ENCODE measurements at regions not wholly inside any gene's neighbourhood (a gene's known extent, or its start where the extent isn't known, plus 50 kb on each side); places are given as distances from the start of the nearest gene placed in this dataset.

- Histone ChIP-seq H2BK5ac (ENCODE audit: low read depth, low read length) (no peak overlapping the region), H4K20me1 (replicated peaks in 1 of 2; ENCODE audit: control insufficient read depth in 1 of 2, insufficient read depth in 2 of 2, low read length in 2 of 2) (no peaks in the 10 kb centered on the region), H3K4ac (replicated peaks; ENCODE audit: insufficient read length, low read depth, low read length) (no peak overlapping the region), H3K23me2 (ENCODE audit: low read depth, low read length) (no peaks in the 10 kb centered on the region), H4K91ac (replicated peaks; ENCODE audit: insufficient read length, low read length) (no peak overlapping the region), H3K36me3 (ENCODE audit: control insufficient read depth in 2 of 4, insufficient read depth in 4 of 4, low read length in 3 of 4) (no peaks in the 10 kb centered on the region), H3K27me3 (replicated peaks in 1 of 4; ENCODE audit: control insufficient read depth in 3 of 4, extremely low read depth in 1 of 4, insufficient read depth in 3 of 4, low read length in 3 of 4) (no peaks in the 10 kb centered on the region), H3K79me2 (ENCODE audit: control insufficient read depth in 1 of 2, insufficient read depth in 2 of 2, low read length in 2 of 2) (no peaks in the 10 kb centered on the region), H2AK5ac (ENCODE audit: low read depth, low read length) (no peak overlapping the region), H3K4me1 (replicated peaks in 1 of 4; ENCODE audit: control insufficient read depth in 3 of 4, insufficient read depth in 4 of 4, low read length in 3 of 4) (no peaks in the 10 kb centered on the region; a peak in 1 of 7 replicates), H3K23ac (ENCODE audit: insufficient read length) (no peak overlapping the region), H2AFZ (ENCODE audit: low read length) (0 out of 2 replicates have a peak overlapping the region, but pooled peaks have one; percentile 27), H3K4me3 (ENCODE audit: extremely low read depth in 1 of 4, insufficient read depth in 2 of 4, low read depth in 3 of 4, low read length in 4 of 4) (no peak overlapping the region), H3K14ac (ENCODE audit: insufficient read length) (no peak overlapping the region), H3K9ac (replicated peaks in 1 of 4; ENCODE audit: extremely low read depth in 1 of 4, low read depth in 3 of 4, low read length in 3 of 4) (no peak overlapping the region), H2BK12ac (ENCODE audit: low read depth, low read length) (no peak overlapping the region), H3K9me3 (ENCODE audit: insufficient read depth in 2 of 2, low read depth in 1 of 2, low read length in 1 of 2) (no peaks in the 10 kb centered on the region), H3K18ac (ENCODE audit: extremely low read depth, low read length) (no peak overlapping the region), H2BK20ac (ENCODE audit: low read length) (no peak overlapping the region), H3K27ac (ENCODE audit: low read depth, low read length) (no peak overlapping the region), H3K79me1 (ENCODE audit: low read depth, low read length) (no peaks in the 10 kb centered on the region; the same call in 1 of the 2 replicates), H2BK15ac (ENCODE audit: low read length) (no peak overlapping the region), H3K4me2 (ENCODE audit: insufficient read depth in 1 of 2, low read depth in 2 of 2, low read length in 2 of 2) (no peak overlapping the region), H3K56ac (replicated peaks; ENCODE audit: insufficient read length, low read depth, low read length) (no peak overlapping the region), H4K8ac (ENCODE audit: extremely low read depth, insufficient read depth, low read length) (no peak overlapping the region), H4K5ac (ENCODE audit: insufficient read length, low read depth, low read length) (no peak overlapping the region), H2BK120ac (replicated peaks; ENCODE audit: low read depth, low read length) (no peak overlapping the region)
- ChIA-PET POLR2A (ENCODE audit: partially characterized antibody) (no interaction called here), CTCF (ENCODE audit: partially characterized antibody) (interaction anchor here (1.1 to 1.9 kb wide), 4 partner anchors 49 to 142 kb away, joined by 3 to 8 read pairs (median 5); partner anchors contain the start of gene RGS4)
- WGBS, 2 experiments (ENCODE audit: extremely low coverage in 1 of 2, insufficient coverage in 1 of 2, insufficient read length in 1 of 2, insufficient replicate concordance in 2 of 2, low coverage in 1 of 2, low lambda C conversion rate in 2 of 2, missing lambda C conversion rate in 1 of 2): 94% methylated on average over 5 of the region's 5 CpGs; no CpG with 5 or more reads in 1 of the 2 experiments
- FAIRE-seq: no peak
- no peak for DNase-seq (ENCODE audit: low read depth in 1 of 2, low spot score in 2 of 2)
- TF ChIP-seq, protein P1, sequence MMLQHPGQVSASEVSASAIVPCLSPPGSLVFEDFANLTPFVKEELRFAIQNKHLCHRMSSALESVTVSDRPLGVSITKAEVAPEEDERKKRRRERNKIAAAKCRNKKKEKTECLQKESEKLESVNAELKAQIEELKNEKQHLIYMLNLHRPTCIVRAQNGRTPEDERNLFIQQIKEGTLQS (IDR thresholded peaks at IDR 0.05; ENCODE audit: insufficient read depth, low read depth, low read length): no peak
- no peak for TF ChIP-seq EZH2 (IDR thresholded peaks at IDR 0.05; ENCODE audit: low read depth, low read length, severe bottlenecking)
- no peak for TF ChIP-seq KDM5A (IDR thresholded peaks at IDR 0.05; ENCODE audit: low read length)
- TF ChIP-seq CBX8 (IDR thresholded peaks at IDR 0.05; ENCODE audit: borderline replicate concordance, low read depth, low read length): no peak
- TF ChIP-seq FOSL1 (IDR thresholded peaks at IDR 0.05; ENCODE audit: insufficient read depth, low read depth, low read length): no peak
- TF ChIP-seq BCL11A (IDR thresholded peaks at IDR 0.05; ENCODE audit: low read depth in 2 of 2, low read length in 2 of 2): no peak
- no peak for TF ChIP-seq MAFK (IDR thresholded peaks at IDR 0.05; ENCODE audit: low read depth, low read length)
- no peak for TF ChIP-seq BACH1 (IDR thresholded peaks at IDR 0.05; ENCODE audit: low read length)
- TF ChIP-seq TBP (IDR thresholded peaks at IDR 0.05; ENCODE audit: low read depth, low read length): no peak
Observed at GRCh38 chr1:162927421-162927820, 66.4 kb upstream of the CCDC190 start.
